Mesothelial cell of epicardium (in vitro differentiated cells): ENCODE measurements at regions not wholly inside any gene's neighbourhood (a gene's known extent, or its start where the extent isn't known, plus 50 kb on each side); places are given as distances from the start of the nearest gene placed in this dataset.

ENCODE experiments used
- DNase-seq, 2 experiments: peaks; one replicate each; pipeline ENCODE4 v3.0.0; 2021; ENCODE audit warnings: low spot score in 2 of 2; ENCODE audit not compliant: unreplicated experiment in 2 of 2
- H3K27ac Mint-ChIP-seq: 2 replicates; pipeline ENCODE4 v1.8.0; 2021; ENCODE audit warnings: mixed read lengths
- H3K27me3 Mint-ChIP-seq: 2 replicates; pipeline ENCODE4 v1.8.0; 2021; ENCODE audit warnings: low read depth, mixed read lengths
- H3K36me3 Mint-ChIP-seq: 2 replicates; pipeline ENCODE4 v1.8.0; 2021; ENCODE audit warnings: mixed read lengths
- H3K4me1 Mint-ChIP-seq: 2 replicates; pipeline ENCODE4 v1.8.0; 2021; ENCODE audit warnings: mixed read lengths
- H3K4me3 Mint-ChIP-seq: 2 replicates; pipeline ENCODE4 v1.8.0; 2021; ENCODE audit warnings: mild to moderate bottlenecking, moderate library complexity, mixed read lengths
- H3K9me3 Mint-ChIP-seq: 2 replicates; pipeline ENCODE4 v1.8.0; 2021; ENCODE audit warnings: mixed read lengths
- CTCF ChIP-seq: fragments of 200-600 bp; sonication (generic); IDR thresholded peaks from one replicate; pipeline ENCODE4 v1.5.0; 2021; ENCODE audit warnings: antibody characterized with exemption; ENCODE audit not compliant: unreplicated experiment

DNA sequence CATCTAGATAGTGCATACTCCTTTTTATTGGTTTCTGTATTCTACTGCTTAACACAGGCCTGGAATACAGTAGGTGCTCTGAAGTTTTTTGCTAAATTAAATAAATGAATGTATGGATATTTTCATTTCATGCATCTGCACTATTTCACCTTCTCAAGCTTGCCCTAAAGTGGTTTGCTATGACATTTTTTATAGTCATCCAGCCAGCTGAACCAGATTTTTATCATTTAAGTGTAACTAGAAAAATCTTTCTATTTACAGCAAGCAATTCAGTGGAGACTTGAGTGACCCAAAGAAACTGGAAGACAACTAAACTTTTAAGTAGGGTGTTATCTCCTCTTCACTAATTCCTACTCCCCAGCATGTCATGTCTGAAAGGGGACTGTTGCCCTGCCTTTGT, 354.9 kb downstream of the OSR1 start:
- H3K4me3 Mint-ChIP-seq = no peak overlapping the region
- peaks cover 2% of the 10 kb centered on the region for H3K4me1 Mint-ChIP-seq
- no peaks in the 10 kb centered on the region for H3K36me3 Mint-ChIP-seq
- no peak overlapping the region for H3K27ac Mint-ChIP-seq
- H3K27me3 Mint-ChIP-seq = no peaks in the 10 kb centered on the region
- no peak for DNase-seq
- no peaks in the 10 kb centered on the region for H3K9me3 Mint-ChIP-seq
- no peak for TF ChIP-seq CTCF

DNA sequence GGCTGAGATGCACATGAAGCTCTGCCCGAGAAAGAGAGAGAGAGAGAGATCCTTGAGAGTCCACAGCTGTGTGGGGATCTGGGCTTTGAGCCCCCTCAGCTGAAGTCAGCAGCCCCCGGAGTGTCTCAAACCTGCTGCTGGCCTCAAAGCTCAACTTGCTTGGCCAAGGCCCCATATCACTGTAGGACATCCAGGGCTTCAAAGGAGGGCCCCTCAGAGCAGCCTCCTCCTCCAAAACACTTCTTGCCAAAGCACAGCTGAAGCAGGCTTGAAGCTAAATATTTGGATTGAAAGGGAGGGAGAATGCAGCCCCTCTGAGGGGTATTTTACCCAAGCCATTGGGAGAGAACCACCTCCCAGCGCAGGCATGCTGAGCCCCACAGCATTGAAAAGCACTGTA, 357.6 kb downstream of the OSR1 start:
- Mint-ChIP-seq H3K4me3 (no peak overlapping the region), H3K27ac (no peak overlapping the region), H3K4me1 (peaks cover 4% of the 10 kb centered on the region), H3K27me3 (no peaks in the 10 kb centered on the region), H3K9me3 (peaks cover 3% of the 10 kb centered on the region), H3K36me3 (no peaks in the 10 kb centered on the region)
- DNase-seq = no peak
- TF ChIP-seq CTCF = no peak

GRCh38 chr2:18999198-18999597, 359.2 kb downstream of the OSR1 start:
- no peak overlapping the region for H3K27ac Mint-ChIP-seq
- peaks cover 3% of the 10 kb centered on the region for H3K9me3 Mint-ChIP-seq
- H3K27me3 Mint-ChIP-seq = no peaks in the 10 kb centered on the region
- H3K4me3 Mint-ChIP-seq = no peak overlapping the region
- no peaks in the 10 kb centered on the region for H3K36me3 Mint-ChIP-seq
- peaks cover 4% of the 10 kb centered on the region for H3K4me1 Mint-ChIP-seq
- no peak for TF ChIP-seq CTCF
- no peak for DNase-seq

DNA sequence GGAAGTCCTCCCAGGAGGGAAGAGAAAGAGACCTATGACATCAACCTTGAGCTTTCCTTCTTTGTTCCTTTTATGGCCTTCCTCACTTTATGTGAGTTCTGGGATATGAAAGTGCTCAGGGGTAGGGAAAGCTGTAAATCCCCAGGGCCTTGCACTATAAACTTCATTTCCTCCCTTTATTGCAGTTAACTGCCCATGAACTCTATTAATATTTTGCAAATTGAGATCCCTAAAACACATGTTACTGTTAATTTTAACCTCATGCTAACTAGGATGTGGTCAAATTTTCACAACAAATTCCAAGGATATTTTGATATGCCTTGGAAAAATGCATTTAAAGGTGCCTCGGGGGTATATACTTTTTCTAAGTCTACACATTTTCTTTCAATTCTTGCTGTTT, 359.9 kb downstream of the OSR1 start:
- Mint-ChIP-seq H3K36me3 (no peaks in the 10 kb centered on the region), H3K27me3 (no peaks in the 10 kb centered on the region), H3K9me3 (peaks cover 3% of the 10 kb centered on the region), H3K4me3 (no peak overlapping the region), H3K4me1 (peaks cover 4% of the 10 kb centered on the region), H3K27ac (no peak overlapping the region)
- TF ChIP-seq CTCF = no peak
- DNase-seq = no peak

- no peak for TF ChIP-seq CTCF
Measured at GRCh38 chr2:18993756-18994338, 364.6 kb downstream of the OSR1 start.

More at GRCh38 chr2:18993756-18994338, 364.6 kb downstream of the OSR1 start:
- DNase-seq = no peak
- H3K4me1 Mint-ChIP-seq = peaks cover 14% of the 10 kb centered on the region
- H3K36me3 Mint-ChIP-seq = no peaks in the 10 kb centered on the region
- H3K27ac Mint-ChIP-seq = no peak overlapping the region
- H3K4me3 Mint-ChIP-seq = no peak overlapping the region
- H3K27me3 Mint-ChIP-seq = no peaks in the 10 kb centered on the region
- H3K9me3 Mint-ChIP-seq = peaks cover 3% of the 10 kb centered on the region
